ENCODE measurements at regions not wholly inside any gene's neighbourhood (a gene's known extent, or its start where the extent isn't known, plus 50 kb on each side); places are given as distances from the start of the nearest gene placed in this dataset.

DNA sequence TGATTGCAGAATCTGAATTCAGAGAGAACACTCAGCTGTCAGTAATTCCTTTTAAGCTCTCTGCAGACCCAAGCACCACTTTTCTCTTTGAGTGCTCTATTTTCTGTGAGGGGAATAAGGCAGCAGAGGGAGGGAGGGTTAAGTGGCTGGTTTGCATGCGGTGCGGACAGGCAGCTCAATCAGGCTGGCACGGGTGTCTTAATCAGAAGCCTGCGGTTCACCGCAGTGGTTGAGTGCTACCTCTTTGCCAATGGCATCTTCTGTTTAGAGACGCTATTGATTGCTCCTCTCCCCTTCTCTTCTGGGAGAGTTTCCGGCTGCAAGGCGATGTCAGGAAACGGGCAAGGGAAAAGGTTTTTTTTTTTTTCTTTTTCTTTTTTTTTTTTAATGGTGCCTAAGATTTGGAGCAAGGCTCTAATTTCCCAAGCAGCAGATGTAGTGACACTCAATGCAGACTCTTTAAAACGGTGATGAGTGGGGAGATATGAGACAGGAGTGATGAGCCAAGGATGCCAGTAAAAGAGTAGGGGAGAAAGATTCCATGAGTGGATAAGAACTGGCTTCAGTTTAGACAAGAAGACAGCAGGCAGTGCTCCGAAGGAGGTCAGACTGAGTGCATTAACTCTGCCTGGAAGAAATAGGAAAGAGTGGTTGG lies 533.7 kb upstream of the SEL1L start:
- DNase-seq, result no peak

DNA sequence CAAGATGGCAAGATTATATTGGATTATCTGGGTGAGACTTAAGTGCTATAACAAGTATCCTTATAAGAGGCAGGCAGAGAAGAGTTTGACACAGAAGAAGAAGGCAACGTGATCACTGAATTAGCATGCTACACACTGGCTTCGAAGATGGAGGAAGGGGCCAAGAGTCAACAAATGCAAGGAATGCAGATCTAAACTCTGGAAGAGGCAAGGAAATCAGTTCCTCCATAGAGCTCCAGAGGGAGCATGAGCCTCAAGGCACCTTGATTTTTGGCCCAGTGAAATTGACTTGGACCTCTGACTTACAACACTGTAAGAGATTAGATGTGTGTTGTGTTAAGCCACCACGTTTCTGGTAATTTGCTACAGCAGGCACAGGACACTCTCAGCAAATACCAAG lies 536.4 kb upstream of the SEL1L start:
- DNase-seq, result no peak

DNA sequence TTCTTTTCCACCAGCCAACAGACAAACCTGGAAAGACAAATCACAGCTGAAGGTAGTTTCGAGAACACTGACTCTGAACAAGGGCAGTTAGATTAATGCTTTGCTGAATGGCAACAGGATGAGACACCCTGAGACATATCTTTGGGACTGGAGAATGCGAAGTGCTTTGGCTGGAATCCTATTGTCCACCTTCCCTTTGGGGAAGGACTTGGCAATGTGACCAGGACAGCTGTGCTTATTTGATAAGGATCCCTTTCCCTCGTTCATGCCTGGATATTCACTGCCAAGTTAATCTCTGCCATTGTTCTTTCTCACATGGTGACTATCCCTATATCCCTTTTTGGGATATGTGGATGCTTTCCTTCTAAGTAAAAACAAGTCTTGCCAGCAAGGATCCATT lies 537.1 kb upstream of the SEL1L start:
- no peak for DNase-seq

DNA sequence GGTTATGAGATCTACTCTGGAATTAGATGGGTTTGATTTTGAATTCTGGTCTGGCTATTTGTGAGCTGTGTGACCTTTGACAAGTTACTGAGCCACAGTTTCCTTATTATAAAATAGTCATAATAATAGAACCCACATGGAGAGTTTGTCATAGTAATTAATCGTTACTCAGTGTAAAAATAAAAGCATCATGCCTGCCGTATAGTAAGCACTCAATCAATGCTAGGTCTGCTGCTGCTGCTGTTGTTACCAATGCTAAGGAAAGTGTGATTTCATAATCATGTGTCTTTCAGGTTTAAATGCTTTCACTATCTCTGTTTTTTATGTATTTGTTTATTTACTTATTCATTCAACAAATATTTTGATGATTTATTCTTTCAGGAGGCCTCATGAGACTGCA lies 539.9 kb upstream of the SEL1L start:
- DNase-seq, result no peak

DNA sequence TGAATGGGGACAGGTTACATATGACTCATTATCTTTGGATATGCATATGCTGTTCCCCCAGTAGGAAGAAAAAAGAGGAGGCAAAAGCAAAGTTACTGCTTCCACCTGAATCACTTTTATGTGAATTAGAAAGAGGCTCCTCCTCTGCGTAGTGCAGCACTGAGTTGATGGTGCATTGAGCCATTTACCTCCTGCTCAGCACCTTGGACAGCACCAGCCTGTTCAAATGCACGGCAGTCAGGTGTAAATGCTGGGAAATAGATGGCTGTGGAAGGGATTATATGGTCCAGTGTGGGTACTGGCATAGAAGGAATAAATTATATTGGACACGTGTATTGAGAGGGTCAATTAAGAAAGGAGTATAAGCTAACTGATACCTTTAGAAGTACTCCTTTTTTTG lies 541.9 kb upstream of the SEL1L start:
- no peak for DNase-seq

DNA sequence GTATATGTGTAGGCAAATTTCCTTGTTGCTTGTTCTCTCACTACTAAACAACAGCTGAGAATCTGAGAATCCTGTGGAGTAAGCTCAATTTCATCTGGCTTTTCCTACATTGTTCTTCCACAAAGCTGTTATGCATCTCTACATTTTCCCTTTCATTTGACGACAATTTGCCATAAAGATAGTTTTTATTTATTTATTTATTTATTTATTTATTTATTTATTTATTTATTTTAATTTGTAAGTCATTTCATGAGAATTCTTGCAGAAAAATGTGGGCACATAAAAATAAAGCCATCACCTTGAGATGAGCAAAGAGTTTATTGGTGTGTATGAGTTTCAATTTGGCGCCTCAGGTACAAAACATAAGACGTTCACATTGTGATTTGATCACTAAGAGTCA lies 545.9 kb upstream of the SEL1L start:
- no peak for DNase-seq

DNA sequence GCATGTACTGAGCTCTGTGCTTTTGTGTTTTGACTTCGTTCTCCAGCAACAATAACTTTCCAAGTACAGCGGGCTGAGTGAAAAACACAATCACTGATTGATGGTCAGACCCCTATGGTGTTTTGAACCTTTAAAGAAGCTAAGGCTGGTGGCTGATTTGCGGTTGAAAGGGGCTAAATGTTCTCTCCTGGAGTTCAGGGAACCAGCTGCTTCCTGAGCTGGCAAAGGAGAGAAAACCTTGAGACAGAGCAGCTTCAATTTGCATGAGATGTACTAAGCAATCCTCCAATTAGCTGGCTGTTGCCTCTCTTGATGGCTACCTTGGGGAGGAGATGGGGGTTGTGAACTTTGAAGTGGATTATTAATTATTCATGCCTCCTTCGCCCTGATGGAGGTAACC lies 546.7 kb upstream of the SEL1L start:
- DNase-seq, result no peak

DNA sequence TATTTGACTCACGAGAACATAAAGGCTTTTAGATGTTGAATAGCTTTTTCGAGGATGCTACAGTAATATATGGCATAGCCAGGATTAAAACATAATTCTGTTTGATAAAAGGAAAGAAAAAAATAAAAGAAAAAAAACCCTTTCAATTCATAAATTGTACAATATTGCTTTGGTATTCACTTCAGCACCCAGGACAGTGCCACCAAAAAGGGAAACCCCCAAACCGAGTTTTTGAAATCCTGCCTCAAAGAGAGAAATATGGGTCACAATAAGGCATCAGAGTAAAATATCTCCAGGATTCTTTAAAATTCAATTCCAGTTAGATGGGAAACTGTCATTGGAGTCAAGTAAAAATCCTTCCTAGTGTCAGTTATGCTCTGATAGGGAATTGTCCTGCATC lies 551.2 kb upstream of the SEL1L start:
- DNase-seq, result no peak

DNA sequence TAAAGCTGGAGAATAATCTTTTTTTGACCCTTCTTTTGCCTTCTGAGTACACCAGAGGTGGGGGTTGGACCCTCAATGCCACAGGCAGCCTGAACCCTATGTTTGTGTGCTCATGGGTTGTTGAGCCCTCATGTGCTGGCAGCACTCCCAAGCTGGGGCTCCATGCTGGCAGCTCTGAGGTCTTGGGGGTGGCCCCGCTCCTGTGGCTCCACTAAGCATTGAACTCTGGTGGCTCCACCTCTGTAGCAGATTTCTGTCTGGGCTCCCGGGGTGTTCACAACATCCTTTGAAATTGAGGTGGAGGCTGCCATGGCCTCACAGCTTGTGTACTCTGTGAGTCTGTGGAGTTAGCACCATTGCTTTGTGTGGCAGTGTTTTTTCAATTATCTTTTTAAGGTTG lies 557.4 kb upstream of the SEL1L start:
- no peak for DNase-seq

DNA sequence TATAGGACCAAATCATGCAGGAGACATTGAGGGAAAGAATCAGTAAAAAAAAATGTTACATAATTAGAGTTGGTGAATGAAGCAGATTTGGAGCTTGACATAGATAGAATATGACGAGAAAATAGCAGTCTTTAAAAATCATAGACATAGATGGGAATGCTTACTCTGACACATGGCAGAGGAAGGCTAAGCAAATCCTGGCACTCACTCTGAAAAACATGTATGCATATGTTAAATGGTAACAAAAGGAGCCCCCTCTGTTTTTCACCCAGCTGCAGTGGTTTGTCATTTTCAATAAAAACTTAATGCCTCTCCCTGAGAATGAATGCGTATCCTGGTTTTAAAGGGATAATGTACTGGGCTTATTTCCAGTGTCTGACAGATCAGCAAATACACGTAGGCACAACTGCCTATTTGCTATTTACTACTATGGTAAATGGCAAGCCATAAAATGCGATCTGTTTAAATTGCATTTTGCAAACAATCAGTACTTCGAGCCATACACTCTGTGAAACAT lies 561.2 kb upstream of the SEL1L start:
- no peak for DNase-seq

DNA sequence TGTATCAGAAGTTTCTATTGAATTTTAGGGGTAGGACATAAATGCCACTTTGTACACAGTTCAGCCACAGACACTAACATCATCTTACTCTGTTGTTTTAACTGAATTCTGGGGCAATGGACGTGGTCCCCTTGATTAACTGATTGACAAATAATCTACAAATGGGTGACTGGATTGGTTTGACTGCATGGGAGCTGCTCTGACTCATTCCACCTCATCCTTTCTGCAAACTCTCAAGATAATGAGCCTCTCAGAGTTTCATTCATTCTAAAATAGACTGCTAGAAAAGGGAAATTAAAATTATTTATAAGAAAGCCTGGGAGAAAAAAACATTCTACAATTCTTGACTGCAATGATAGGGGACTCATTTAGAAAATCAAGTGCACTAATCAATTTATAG lies 570.4 kb upstream of the SEL1L start:
- DNase-seq, result no peak

DNA sequence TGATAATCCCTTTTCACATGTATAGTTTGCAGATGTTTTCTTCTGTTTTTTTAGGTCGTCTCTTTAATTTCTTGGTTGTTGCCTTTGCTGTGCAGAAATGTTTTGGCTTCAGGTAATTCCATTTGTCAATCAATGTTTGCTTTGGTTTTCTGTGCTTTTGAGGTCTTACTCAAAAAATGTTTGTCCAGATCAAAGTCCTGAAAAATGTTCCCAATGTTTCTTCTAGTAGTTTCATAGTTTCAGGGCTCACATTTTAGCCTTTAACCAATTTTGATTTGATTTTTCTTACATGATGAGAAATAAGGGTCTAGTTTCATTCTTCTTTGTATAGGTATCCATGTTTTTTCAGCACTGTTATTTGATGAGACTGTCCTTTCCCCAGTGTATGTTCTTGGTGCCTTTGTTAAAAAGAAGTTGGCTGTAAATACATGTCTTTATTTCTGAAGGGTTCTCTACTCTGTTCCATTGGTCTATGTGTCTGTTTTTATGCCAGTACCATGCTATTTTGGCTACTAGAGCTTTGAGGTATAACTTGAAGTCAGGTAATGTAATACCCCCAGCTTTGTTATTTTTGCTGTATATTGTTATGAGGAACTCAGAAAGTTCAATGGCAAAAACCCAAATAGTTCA lies 578.7 kb upstream of the SEL1L start:
- no peak for DNase-seq

DNA sequence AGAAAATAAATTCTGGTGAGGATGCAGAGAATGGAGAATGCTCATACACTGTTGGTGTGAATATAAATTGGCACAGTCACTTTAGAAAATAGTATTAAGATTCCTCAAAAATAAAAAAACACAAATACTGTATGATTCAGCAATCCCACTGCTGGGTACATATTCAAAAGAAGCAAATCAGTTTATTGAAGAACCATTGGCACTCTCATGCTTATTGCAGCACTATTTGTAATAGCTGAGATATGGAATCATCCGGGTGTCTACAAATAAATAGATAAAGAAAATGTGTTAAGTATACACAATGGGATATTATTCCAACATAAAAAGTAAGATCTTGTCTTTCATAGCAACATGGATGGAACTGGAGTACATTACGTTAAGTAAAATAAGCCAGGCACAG lies 579.4 kb upstream of the SEL1L start:
- no peak for DNase-seq

DNA sequence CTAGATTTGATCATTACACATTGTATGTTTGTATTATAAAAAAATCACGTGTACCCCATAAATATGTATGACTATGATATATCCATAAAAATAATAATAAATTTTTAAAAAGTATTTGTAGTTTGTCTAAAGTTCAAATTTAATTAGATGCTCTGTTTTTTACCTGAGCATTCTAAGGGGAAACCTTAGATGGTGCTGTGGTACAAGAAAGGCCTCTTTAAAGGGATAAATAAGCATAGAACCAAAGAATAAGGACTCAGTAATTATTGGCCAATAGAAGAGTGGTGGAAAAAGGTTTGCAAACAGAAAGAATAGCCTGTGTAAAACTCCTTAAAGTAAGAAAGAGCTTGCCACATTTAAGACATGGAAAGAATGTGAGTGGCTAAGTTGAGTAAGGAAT lies 580.1 kb upstream of the SEL1L start:
- DNase-seq, result no peak

DNA sequence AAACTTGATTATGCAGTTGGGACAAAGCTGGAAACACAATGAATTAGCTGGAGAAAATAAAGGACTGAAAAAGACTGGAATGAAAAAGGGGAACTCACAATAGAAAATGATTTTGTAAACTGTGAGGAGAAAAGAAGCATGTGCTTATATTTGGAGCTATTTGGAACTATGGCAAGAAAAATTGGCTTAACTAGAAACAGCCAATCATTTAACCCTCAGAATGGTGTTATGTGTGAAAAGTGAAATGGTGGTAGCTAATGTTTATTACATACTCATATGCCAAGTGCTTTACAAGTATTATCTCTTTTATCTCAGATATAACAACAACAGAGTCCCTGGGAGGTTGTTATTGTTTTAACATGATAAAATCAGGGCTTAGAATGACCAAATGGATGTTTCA lies 583.1 kb upstream of the SEL1L start:
- DNase-seq, result no peak

DNA sequence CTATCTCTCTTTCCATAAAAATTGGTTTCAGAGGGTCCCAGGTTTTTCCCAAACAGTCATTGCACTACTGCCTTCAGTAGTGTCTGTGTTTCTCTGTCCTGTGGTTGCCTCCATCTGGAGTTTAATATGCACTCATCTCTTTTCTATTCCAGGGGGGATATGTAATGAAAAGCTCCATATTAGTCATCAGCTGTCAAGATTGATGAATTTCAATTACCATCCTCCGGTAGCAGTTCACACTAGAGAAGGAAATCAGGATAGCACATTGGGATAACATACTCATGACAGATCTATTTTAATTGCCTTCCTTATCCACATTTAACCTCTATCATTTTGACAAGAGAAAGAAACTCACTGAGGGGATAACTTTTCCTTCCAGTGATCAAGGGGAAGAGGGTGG lies 589.0 kb upstream of the SEL1L start:
- no peak for DNase-seq

DNA sequence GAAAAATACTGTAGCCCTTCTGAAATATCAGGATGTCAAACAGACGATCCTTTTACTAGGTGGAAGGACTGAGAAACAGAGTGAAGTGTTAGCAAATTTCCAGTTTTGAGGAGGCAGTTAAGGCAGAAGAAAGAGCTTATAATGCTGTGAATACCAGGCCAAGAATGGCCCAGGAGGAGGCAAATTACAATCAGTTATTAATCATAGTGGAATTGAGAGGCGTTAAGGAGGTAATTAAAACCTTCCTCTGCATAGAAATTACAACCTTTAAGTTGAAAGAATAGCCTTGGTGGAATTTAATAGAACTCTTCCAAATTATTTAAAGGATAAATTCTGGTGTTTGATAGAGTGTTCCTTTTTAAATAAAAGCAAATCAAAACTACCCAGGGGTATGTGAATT lies 590.9 kb upstream of the SEL1L start:
- no peak for DNase-seq

DNA sequence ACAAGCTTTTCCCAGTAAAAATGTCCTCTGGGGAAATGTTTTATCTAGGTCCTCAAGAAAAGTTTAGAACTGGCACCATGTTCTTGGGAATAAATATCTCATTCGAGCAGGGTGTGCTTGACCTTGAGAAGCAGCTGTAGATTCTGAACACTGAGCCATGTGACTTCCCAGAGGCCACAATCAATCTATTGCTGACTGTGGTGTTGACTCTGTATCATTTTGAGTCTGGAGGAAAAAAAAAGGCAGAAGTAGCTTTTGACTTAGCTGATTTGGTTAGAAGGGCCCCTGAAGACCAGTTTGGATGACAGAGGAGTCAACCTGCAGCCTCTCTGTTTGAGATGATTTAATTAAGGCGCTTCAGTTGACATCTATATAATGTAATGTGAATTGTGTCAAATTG lies 592.4 kb upstream of the SEL1L start:
- no peak for DNase-seq

DNA sequence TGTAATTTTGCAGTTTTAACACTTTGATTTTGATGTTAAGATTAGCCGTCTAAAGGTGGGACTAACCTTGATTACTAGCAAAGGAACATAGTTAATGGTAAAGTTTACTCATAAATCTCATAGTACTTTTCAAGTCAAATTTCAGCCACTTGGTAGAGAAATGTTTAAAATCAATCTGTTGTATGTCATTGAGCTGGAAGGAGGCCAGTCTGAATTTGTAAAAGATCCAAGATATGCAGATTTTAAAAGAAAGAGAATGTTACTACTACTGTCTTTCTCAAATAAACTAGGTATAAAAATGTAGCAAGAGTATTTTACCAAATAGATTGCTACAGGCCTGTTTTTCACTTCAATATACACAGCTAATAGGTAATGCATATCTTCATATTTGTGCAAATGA lies 600.8 kb upstream of the SEL1L start:
- DNase-seq, result no peak

DNA sequence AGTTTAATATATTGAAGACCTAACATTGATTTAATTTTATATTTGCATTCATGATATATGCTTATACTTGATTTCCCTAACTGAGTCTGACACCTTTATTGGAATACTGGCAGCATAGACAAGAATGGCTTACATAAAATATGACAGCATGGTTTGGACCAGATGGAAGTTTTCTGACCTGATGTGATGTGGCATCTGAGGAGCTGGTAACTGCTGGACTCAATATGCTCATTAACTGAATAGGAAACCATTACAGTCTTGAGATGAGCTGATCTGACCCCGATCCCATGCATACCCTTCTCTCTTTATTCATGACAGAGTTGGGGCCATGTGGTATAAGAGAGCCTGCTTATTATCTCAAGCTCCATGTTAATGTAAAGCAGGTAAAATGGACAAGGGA lies 604.8 kb upstream of the SEL1L start:
- no peak for DNase-seq

DNA sequence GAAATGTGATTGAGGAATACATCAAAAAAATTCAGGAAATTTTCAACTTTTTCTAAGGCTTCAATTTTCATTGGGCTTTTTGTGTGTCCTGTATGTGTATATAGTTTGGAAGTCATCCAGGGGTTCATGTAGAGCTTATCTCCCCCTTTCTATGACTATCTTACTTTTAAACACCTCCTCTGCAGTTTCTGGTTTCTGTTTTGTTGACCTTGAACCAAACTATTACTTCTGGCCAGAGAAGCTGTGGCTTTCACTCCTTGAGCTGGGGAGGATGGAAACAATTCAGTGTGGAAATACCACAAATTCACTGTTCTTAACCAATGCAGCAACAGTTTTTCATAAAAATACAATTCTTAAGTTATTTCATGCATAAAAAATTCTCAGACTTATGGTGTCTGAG lies 613.2 kb upstream of the SEL1L start:
- no peak for DNase-seq

DNA sequence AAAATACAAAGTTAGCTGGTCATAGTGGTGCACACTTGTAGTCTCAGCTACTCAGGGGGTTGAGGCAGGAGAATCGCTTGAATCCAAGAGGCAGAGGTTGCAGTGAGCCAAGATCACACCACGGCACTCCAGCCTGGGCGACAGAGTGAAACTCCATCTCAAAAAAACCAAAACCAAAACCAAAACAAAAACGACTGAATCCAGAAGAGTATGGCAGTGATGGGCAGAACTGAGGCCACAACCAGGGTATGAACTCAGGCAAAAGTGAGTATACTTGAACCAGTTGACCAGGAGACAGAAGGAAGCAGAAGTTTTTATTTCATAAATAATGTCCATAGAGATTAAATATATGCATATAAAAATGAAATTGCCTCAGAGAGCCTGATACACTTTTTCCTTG lies 620.0 kb upstream of the SEL1L start:
- DNase-seq, result no peak

DNA sequence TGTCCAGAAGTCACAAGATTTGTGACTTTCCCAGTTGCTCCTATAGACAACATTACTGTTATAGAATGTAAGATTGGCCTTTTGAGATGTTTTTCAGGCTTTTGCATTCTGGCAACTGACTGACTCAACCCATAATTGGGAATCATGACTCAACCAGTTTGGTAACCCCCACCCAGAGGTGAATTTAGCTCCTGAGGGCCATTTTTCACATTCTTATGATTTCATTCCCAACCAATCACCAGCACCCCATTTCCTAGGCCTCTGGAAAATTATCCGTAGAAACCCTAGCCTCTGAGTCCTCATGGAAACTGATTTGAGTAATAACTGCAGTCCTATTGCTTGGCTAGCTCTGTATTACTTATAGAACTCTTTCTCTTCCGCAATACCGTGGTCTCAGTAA lies 626.0 kb upstream of the SEL1L start:
- DNase-seq, result no peak

DNA sequence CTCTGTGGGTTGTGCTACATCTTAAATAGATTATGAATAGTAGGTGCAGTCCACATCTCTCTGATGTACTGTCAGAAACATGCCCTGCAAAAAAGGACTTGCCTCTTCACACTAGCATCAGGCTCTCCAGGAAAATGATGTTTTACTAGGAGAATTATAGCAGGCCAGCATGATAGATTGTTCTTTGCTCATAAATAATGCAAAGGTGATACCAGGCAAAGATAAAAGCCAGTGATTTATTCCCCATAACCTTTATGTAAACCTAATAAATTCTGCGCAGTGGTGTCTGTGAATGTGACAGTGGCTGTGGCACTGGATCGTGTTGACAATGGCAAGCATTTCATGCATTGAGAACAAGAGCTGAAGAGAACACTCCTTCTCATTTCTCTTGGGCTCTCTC lies 646.5 kb upstream of the SEL1L start:
- no peak for DNase-seq

DNA sequence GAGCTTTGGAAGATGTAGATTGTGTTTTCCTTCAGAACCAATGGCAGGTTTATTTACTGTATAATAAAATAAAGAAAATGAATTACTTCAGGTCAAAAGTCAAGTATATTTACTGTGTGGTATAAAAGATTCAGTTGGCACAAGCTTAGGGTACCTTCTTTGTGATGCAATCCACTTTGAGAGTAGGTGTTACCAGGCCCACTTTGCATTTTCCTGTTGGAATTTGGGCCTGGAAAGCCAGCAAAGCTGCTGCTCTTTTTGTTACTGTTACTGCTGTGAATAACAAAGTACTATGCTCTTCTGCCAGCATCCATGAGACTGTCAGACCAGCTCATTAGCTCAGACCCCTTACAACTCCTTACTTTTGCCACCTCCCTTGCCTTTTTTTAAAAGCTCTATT lies 649.0 kb upstream of the SEL1L start:
- DNase-seq, result no peak
